Mesothelial cell of epicardium (in vitro differentiated cells): ENCODE measurements at regions not wholly inside any gene's neighbourhood (a gene's known extent, or its start where the extent isn't known, plus 50 kb on each side); places are given as distances from the start of the nearest gene placed in this dataset.
"Not testable (repeated sequence)": the region's sequence is repeated elsewhere in the genome, so short reads cannot be mapped to it uniquely, and the experiment has no call there.

Source experiments
- DNase-seq, 2 experiments: peaks; one replicate each; pipeline ENCODE4 v3.0.0; 2021; ENCODE audit warnings: low spot score in 2 of 2; ENCODE audit not compliant: unreplicated experiment in 2 of 2
- H3K27ac Mint-ChIP-seq: 2 replicates; pipeline ENCODE4 v1.8.0; 2021; ENCODE audit warnings: mixed read lengths
- H3K27me3 Mint-ChIP-seq: 2 replicates; pipeline ENCODE4 v1.8.0; 2021; ENCODE audit warnings: low read depth, mixed read lengths
- H3K36me3 Mint-ChIP-seq: 2 replicates; pipeline ENCODE4 v1.8.0; 2021; ENCODE audit warnings: mixed read lengths
- H3K4me1 Mint-ChIP-seq: 2 replicates; pipeline ENCODE4 v1.8.0; 2021; ENCODE audit warnings: mixed read lengths
- H3K4me3 Mint-ChIP-seq: 2 replicates; pipeline ENCODE4 v1.8.0; 2021; ENCODE audit warnings: mild to moderate bottlenecking, moderate library complexity, mixed read lengths
- H3K9me3 Mint-ChIP-seq: 2 replicates; pipeline ENCODE4 v1.8.0; 2021; ENCODE audit warnings: mixed read lengths
- CTCF ChIP-seq: fragments of 200-600 bp; sonication (generic); IDR thresholded peaks from one replicate; pipeline ENCODE4 v1.5.0; 2021; ENCODE audit warnings: antibody characterized with exemption; ENCODE audit not compliant: unreplicated experiment

- H3K36me3 Mint-ChIP-seq, H3K9me3 Mint-ChIP-seq, H3K4me1 Mint-ChIP-seq, H3K4me3 Mint-ChIP-seq, H3K27ac Mint-ChIP-seq, H3K27me3 Mint-ChIP-seq, DNase-seq: not testable (repeated sequence)
Observed at GRCh38 chr9:42656789-42657188, 473.3 kb downstream of the SPATA31A6 start.

- H3K27ac Mint-ChIP-seq, H3K4me1 Mint-ChIP-seq, H3K9me3 Mint-ChIP-seq, DNase-seq, H3K36me3 Mint-ChIP-seq, H3K27me3 Mint-ChIP-seq, H3K4me3 Mint-ChIP-seq: not testable (repeated sequence)
Observed at GRCh38 chr9:42657496-42657895, 474.0 kb downstream of the SPATA31A6 start.

GRCh38 chr9:42697146-42697545 lies 513.7 kb downstream of the SPATA31A6 start:
- DNase-seq, H3K27me3 Mint-ChIP-seq, H3K9me3 Mint-ChIP-seq, H3K27ac Mint-ChIP-seq, H3K4me1 Mint-ChIP-seq, H3K4me3 Mint-ChIP-seq, H3K36me3 Mint-ChIP-seq: not testable (repeated sequence)

- not testable (repeated sequence) for H3K9me3 Mint-ChIP-seq, H3K36me3 Mint-ChIP-seq, H3K27me3 Mint-ChIP-seq, DNase-seq, H3K4me1 Mint-ChIP-seq, H3K27ac Mint-ChIP-seq, H3K4me3 Mint-ChIP-seq
Observed at GRCh38 chr9:42702890-42703289, 519.4 kb downstream of the SPATA31A6 start.

GRCh38 chr9:42724841-42725835 lies 541.7 kb downstream of the SPATA31A6 start:
- H3K4me1 Mint-ChIP-seq, H3K4me3 Mint-ChIP-seq, H3K27me3 Mint-ChIP-seq, H3K36me3 Mint-ChIP-seq, H3K9me3 Mint-ChIP-seq, DNase-seq, H3K27ac Mint-ChIP-seq: not testable (repeated sequence)

- not testable (repeated sequence) for H3K27ac Mint-ChIP-seq, H3K27me3 Mint-ChIP-seq, H3K36me3 Mint-ChIP-seq, H3K4me1 Mint-ChIP-seq
- peak; percentile 43 to 82 for DNase-seq
- Mint-ChIP-seq H3K9me3 (peaks cover 12% of the 10 kb centered on the region), H3K4me3 (peak overlapping the region; percentile 28)
- peak; percentile 90 for TF ChIP-seq CTCF
Observed at GRCh38 chr9:42743030-42743814, 559.8 kb downstream of the SPATA31A6 start.

GRCh38 chr9:42757251-42757650 lies 573.8 kb downstream of the SPATA31A6 start:
- not testable (repeated sequence) for H3K4me1 Mint-ChIP-seq, H3K27ac Mint-ChIP-seq, H3K9me3 Mint-ChIP-seq, H3K36me3 Mint-ChIP-seq, H3K27me3 Mint-ChIP-seq, H3K4me3 Mint-ChIP-seq, DNase-seq

GRCh38 chr9:42759320-42759719 lies 575.9 kb downstream of the SPATA31A6 start:
- not testable (repeated sequence) for H3K4me1 Mint-ChIP-seq, H3K4me3 Mint-ChIP-seq, H3K27ac Mint-ChIP-seq, H3K36me3 Mint-ChIP-seq, H3K9me3 Mint-ChIP-seq, DNase-seq, H3K27me3 Mint-ChIP-seq

- not testable (repeated sequence) for H3K4me3 Mint-ChIP-seq, H3K27ac Mint-ChIP-seq, H3K27me3 Mint-ChIP-seq, DNase-seq, H3K36me3 Mint-ChIP-seq, H3K9me3 Mint-ChIP-seq, H3K4me1 Mint-ChIP-seq
Observed at GRCh38 chr9:42782201-42782600, 598.7 kb downstream of the SPATA31A6 start.

- not testable (repeated sequence) for H3K27ac Mint-ChIP-seq, H3K9me3 Mint-ChIP-seq, H3K4me1 Mint-ChIP-seq, H3K27me3 Mint-ChIP-seq, H3K36me3 Mint-ChIP-seq, H3K4me3 Mint-ChIP-seq, DNase-seq
Observed at GRCh38 chr9:42792725-42793124, 609.3 kb downstream of the SPATA31A6 start.

GRCh38 chr9:42798571-42798970 lies 615.1 kb downstream of the SPATA31A6 start:
- H3K9me3 Mint-ChIP-seq, H3K36me3 Mint-ChIP-seq, H3K27ac Mint-ChIP-seq, H3K4me1 Mint-ChIP-seq, H3K4me3 Mint-ChIP-seq, DNase-seq: not testable (repeated sequence)
- H3K27me3 Mint-ChIP-seq: peaks cover 25% of the 10 kb centered on the region

- not testable (repeated sequence) for H3K9me3 Mint-ChIP-seq, H3K27ac Mint-ChIP-seq, H3K4me3 Mint-ChIP-seq, H3K4me1 Mint-ChIP-seq, DNase-seq, H3K36me3 Mint-ChIP-seq
- peaks cover 54% of the 10 kb centered on the region for H3K27me3 Mint-ChIP-seq
Observed at GRCh38 chr9:42802716-42803115, 619.3 kb downstream of the SPATA31A6 start.

GRCh38 chr9:42806674-42807073 lies 623.2 kb downstream of the SPATA31A6 start:
- peaks cover 52% of the 10 kb centered on the region for H3K27me3 Mint-ChIP-seq
- H3K27ac Mint-ChIP-seq, H3K4me1 Mint-ChIP-seq, H3K4me3 Mint-ChIP-seq, H3K36me3 Mint-ChIP-seq, H3K9me3 Mint-ChIP-seq, DNase-seq: not testable (repeated sequence)
